CD4-positive, CD25-positive, alpha-beta regulatory T cell (primary cell): ENCODE measurements at regions not wholly inside any gene's neighbourhood (a gene's known extent, or its start where the extent isn't known, plus 50 kb on each side); places are given as distances from the start of the nearest gene placed in this dataset.

Source experiments
- ATAC-seq, 2 donors: fragments of 150-1000 bp; cut with Tn5 transposase; one replicate each; pipeline ENCODE4 v1.10.0; 2021; ENCODE audit warnings: low read depth in 2 of 2, moderate number of reproducible peaks in 2 of 2, moderate library complexity in 1 of 2
- DNase-seq, 3 donors: peaks; one replicate each; pipeline versions ENCODE4 v3.0.0 to v3.0.0-alpha.2; 2012 to 2022; ENCODE audit warnings: mixed read lengths in 1 of 3
- H3K27ac ChIP-seq: one replicate; pipeline ENCODE4 v1.7.0; 2013; ENCODE audit warnings: mild to moderate bottlenecking, low read length; ENCODE audit not compliant: insufficient read depth, poor library complexity, severe bottlenecking
- H3K27me3 ChIP-seq: one replicate; pipeline ENCODE4 v1.7.0; 2013; ENCODE audit warnings: low read length; ENCODE audit not compliant: control insufficient read depth, insufficient read depth
- H3K36me3 ChIP-seq: one replicate; pipeline ENCODE4 v1.7.0; 2013; ENCODE audit warnings: mild to moderate bottlenecking, low read length, moderate library complexity; ENCODE audit not compliant: control insufficient read depth, insufficient read depth
- H3K4me1 ChIP-seq: 2 replicates; pipeline ENCODE4 v1.7.0; 2013; ENCODE audit warnings: mild to moderate bottlenecking, low read length; ENCODE audit not compliant: insufficient read depth, control insufficient read depth, poor library complexity, severe bottlenecking
- H3K4me3 ChIP-seq: one replicate; pipeline ENCODE4 v1.7.0; 2013; ENCODE audit warnings: low read depth, mild to moderate bottlenecking, low read length, moderate library complexity
- H3K9me3 ChIP-seq, 2 experiments: 1 replicate in 1 of 2; 2 replicates in 1 of 2; pipeline ENCODE4 v1.7.0; 2013; ENCODE audit warnings: low read length in 2 of 2, mild to moderate bottlenecking in 1 of 2, moderate library complexity in 1 of 2; ENCODE audit not compliant: control insufficient read depth in 2 of 2
- H3K27ac Mint-ChIP-seq, 3 donors: one replicate each; pipeline ENCODE4 v1.8.0; 2020 to 2022; ENCODE audit warnings: mild to moderate bottlenecking in 3 of 3, mixed read lengths in 3 of 3, moderate library complexity in 2 of 3
- H3K27me3 Mint-ChIP-seq: one replicate; pipeline ENCODE4 v1.8.0; 2022; ENCODE audit warnings: mild to moderate bottlenecking, mixed read lengths
- H3K36me3 Mint-ChIP-seq: one replicate; pipeline ENCODE4 v1.8.0; 2020; ENCODE audit warnings: mixed read lengths
- H3K4me1 Mint-ChIP-seq, 4 donors: one replicate each; pipeline ENCODE4 v1.8.0; 2020 to 2022; ENCODE audit warnings: mixed read lengths in 4 of 4, mild to moderate bottlenecking in 1 of 4
- H3K4me3 Mint-ChIP-seq, 4 donors: one replicate each; pipeline ENCODE4 v1.8.0; 2020 to 2022; ENCODE audit warnings: mild to moderate bottlenecking in 4 of 4, mixed read lengths in 4 of 4, moderate library complexity in 3 of 4
- H3K9me3 Mint-ChIP-seq, 7 donors: one replicate each; pipeline ENCODE4 v1.8.0; 2020 to 2022; ENCODE audit warnings: mixed read lengths in 7 of 7, mild to moderate bottlenecking in 3 of 7, moderate library complexity in 2 of 7

GRCh38 chr3:109772520-109772919 is 435.2 kb upstream of the DPPA4 start:
- Histone ChIP-seq H3K9me3 (no peaks in the 10 kb centered on the region), H3K36me3 (no peaks in the 10 kb centered on the region), H3K27ac (no peak overlapping the region), H3K4me1 (no peaks in the 10 kb centered on the region), H3K4me3 (no peak overlapping the region), H3K27me3 (no peaks in the 10 kb centered on the region)
- Mint-ChIP-seq H3K4me1 (peaks cover 7 to 21% (median 11%) of the 10 kb centered on the region in 4 donors), H3K4me3 (no peak overlapping the region), H3K9me3 (peaks cover 0 to 10% (median 4%) of the 10 kb centered on the region in 7 donors), H3K27me3 (no peaks in the 10 kb centered on the region), H3K27ac (no peak overlapping the region), H3K36me3 (peaks cover 6% of the 10 kb centered on the region)
- no peak for DNase-seq
- ATAC-seq = no peak

- peaks cover 1 to 18% (median 5%) of the 10 kb centered on the region in 7 donors for H3K9me3 Mint-ChIP-seq
- DNase-seq (peak in 2 of 3 donors; percentile 2 to 4), ATAC-seq (peak; percentile 50)
- no peaks in the 10 kb centered on the region for H3K36me3 ChIP-seq
- peaks cover 0 to 4% of the 10 kb centered on the region in 2 experiments for H3K9me3 ChIP-seq
- no peaks in the 10 kb centered on the region for H3K27me3 Mint-ChIP-seq
- peaks cover 6% of the 10 kb centered on the region for H3K36me3 Mint-ChIP-seq
- no peak overlapping the region for H3K4me3 ChIP-seq
- no peaks in the 10 kb centered on the region for H3K4me1 ChIP-seq
- peaks cover 7 to 21% (median 11%) of the 10 kb centered on the region in 4 donors for H3K4me1 Mint-ChIP-seq
- no peaks in the 10 kb centered on the region for H3K27me3 ChIP-seq
- H3K4me3 Mint-ChIP-seq = no peak overlapping the region
- no peak overlapping the region for H3K27ac ChIP-seq
- no peak overlapping the region for H3K27ac Mint-ChIP-seq
Measured at GRCh38 chr3:109774108-109774507, 436.8 kb upstream of the DPPA4 start.

GRCh38 chr3:109784285-109784684 is 446.9 kb upstream of the DPPA4 start:
- H3K27ac Mint-ChIP-seq = no peak overlapping the region
- H3K4me3 Mint-ChIP-seq = no peak overlapping the region
- no peaks in the 10 kb centered on the region for H3K27me3 ChIP-seq
- no peak overlapping the region for H3K4me3 ChIP-seq
- H3K27ac ChIP-seq = no peak overlapping the region
- peaks cover 9% of the 10 kb centered on the region for H3K27me3 Mint-ChIP-seq
- ATAC-seq = no peak
- H3K4me1 Mint-ChIP-seq = peaks cover 2 to 6% (median 6%) of the 10 kb centered on the region in 4 donors
- peaks cover 0 to 10% of the 10 kb centered on the region in 2 experiments for H3K9me3 ChIP-seq
- H3K4me1 ChIP-seq = no peaks in the 10 kb centered on the region
- no peaks in the 10 kb centered on the region for H3K36me3 ChIP-seq
- no peaks in the 10 kb centered on the region for H3K36me3 Mint-ChIP-seq
- peaks cover 4 to 20% (median 8%) of the 10 kb centered on the region in 7 donors for H3K9me3 Mint-ChIP-seq
- no peak for DNase-seq

- ATAC-seq = no peak
Measured at GRCh38 chr3:109784852-109785631, 447.7 kb upstream of the DPPA4 start.

GRCh38 chr3:109803274-109803673 is 465.9 kb upstream of the DPPA4 start:
- Mint-ChIP-seq H3K4me3 (no peak overlapping the region), H3K4me1 (peaks cover 29 to 53% (median 42%) of the 10 kb centered on the region in 4 donors), H3K36me3 (no peaks in the 10 kb centered on the region), H3K9me3 (peaks cover 0 to 8% (median 4%) of the 10 kb centered on the region in 7 donors), H3K27ac (no peak overlapping the region), H3K27me3 (no peaks in the 10 kb centered on the region)
- DNase-seq (peak in 1 of 3 donors; percentile 36), ATAC-seq (no peak)
- H3K9me3 ChIP-seq = no peaks in the 10 kb centered on the region
- no peaks in the 10 kb centered on the region for H3K27me3 ChIP-seq
- H3K27ac ChIP-seq = no peak overlapping the region
- H3K36me3 ChIP-seq = no peaks in the 10 kb centered on the region
- peaks cover 40% of the 10 kb centered on the region for H3K4me1 ChIP-seq
- no peak overlapping the region for H3K4me3 ChIP-seq

More at GRCh38 chr3:109784852-109785631, 447.7 kb upstream of the DPPA4 start:
- no peaks in the 10 kb centered on the region for H3K36me3 ChIP-seq
- H3K27me3 Mint-ChIP-seq = peaks cover 9% of the 10 kb centered on the region
- H3K4me1 ChIP-seq = no peaks in the 10 kb centered on the region
- H3K4me3 ChIP-seq = no peak overlapping the region
- no peak overlapping the region for H3K4me3 Mint-ChIP-seq
- H3K27me3 ChIP-seq = no peaks in the 10 kb centered on the region
- H3K4me1 Mint-ChIP-seq = peaks cover 2 to 6% (median 6%) of the 10 kb centered on the region in 4 donors
- peaks cover 3 to 17% (median 8%) of the 10 kb centered on the region in 7 donors for H3K9me3 Mint-ChIP-seq
- DNase-seq = no peak
- H3K36me3 Mint-ChIP-seq = no peaks in the 10 kb centered on the region
- H3K27ac ChIP-seq = no peak overlapping the region
- no peak overlapping the region for H3K27ac Mint-ChIP-seq
- peaks cover 0 to 6% of the 10 kb centered on the region in 2 experiments for H3K9me3 ChIP-seq

GRCh38 chr3:109804697-109805096 is 467.4 kb upstream of the DPPA4 start:
- Histone ChIP-seq H3K9me3 (no peaks in the 10 kb centered on the region), H3K27ac (no peak overlapping the region), H3K4me3 (no peak overlapping the region), H3K4me1 (peaks cover 42% of the 10 kb centered on the region), H3K27me3 (no peaks in the 10 kb centered on the region), H3K36me3 (no peaks in the 10 kb centered on the region)
- no peaks in the 10 kb centered on the region for H3K36me3 Mint-ChIP-seq
- peaks cover 0 to 8% (median 0%) of the 10 kb centered on the region in 7 donors for H3K9me3 Mint-ChIP-seq
- H3K27ac Mint-ChIP-seq = peak overlapping the region in 2 of 3 donors; percentile 58 to 59
- peak in 1 of 3 donors; percentile 51 for DNase-seq
- peak overlapping the region in 2 of 4 donors; percentile 37 to 56 for H3K4me3 Mint-ChIP-seq
- ATAC-seq = no peak
- H3K27me3 Mint-ChIP-seq = no peaks in the 10 kb centered on the region
- H3K4me1 Mint-ChIP-seq = peaks cover 29 to 60% (median 45%) of the 10 kb centered on the region in 4 donors

GRCh38 chr3:109806929-109807328 is 469.6 kb upstream of the DPPA4 start:
- peak; percentile 93 for ATAC-seq
- peak; percentile 7 to 91 (median 75) for DNase-seq
- H3K4me1 Mint-ChIP-seq = peaks cover 29 to 51% (median 42%) of the 10 kb centered on the region in 4 donors

More at GRCh38 chr3:109806929-109807328, 469.6 kb upstream of the DPPA4 start:
- H3K4me3 ChIP-seq = peak overlapping the region; percentile 81
- peak overlapping the region; percentile 50 to 85 (median 80) for H3K4me3 Mint-ChIP-seq
- H3K27ac ChIP-seq = peak overlapping the region; percentile 84
- H3K9me3 Mint-ChIP-seq = peaks cover 0 to 5% (median 0%) of the 10 kb centered on the region in 7 donors
- H3K27ac Mint-ChIP-seq = peak overlapping the region; percentile 68 to 96 (median 80)
- H3K4me1 ChIP-seq = peaks cover 42% of the 10 kb centered on the region
- no peaks in the 10 kb centered on the region for H3K27me3 ChIP-seq
- no peaks in the 10 kb centered on the region for H3K27me3 Mint-ChIP-seq
- H3K36me3 ChIP-seq = no peaks in the 10 kb centered on the region
- H3K36me3 Mint-ChIP-seq = no peaks in the 10 kb centered on the region
- H3K9me3 ChIP-seq = no peaks in the 10 kb centered on the region
